Lung (tissue), 11 donors: ENCODE measurements at regions not wholly inside any gene's neighbourhood (a gene's known extent, or its start where the extent isn't known, plus 50 kb on each side); places are given as distances from the start of the nearest gene placed in this dataset.

Source experiments
- ATAC-seq: fragments of 200-7000 bp; cut with Tn5 transposase; one replicate; pipeline ENCODE4 v1.9.1; 2020; ENCODE audit warnings: moderate number of reproducible peaks; ENCODE audit not compliant: insufficient read depth, low FRiP score
- DNase-seq, 3 donors: peaks; one replicate each; pipeline ENCODE4 v3.0.0-alpha.2; 2013 to 2017
- H3K27ac ChIP-seq, 2 donors: one replicate each; pipeline ENCODE4 v1.5.1; 2013; ENCODE audit warnings: mild to moderate bottlenecking in 2 of 2, moderate library complexity in 2 of 2, control low read depth in 1 of 2, inconsistent platforms in 1 of 2, low read depth in 1 of 2, low read length in 1 of 2
- H3K27me3 ChIP-seq, 3 donors: one replicate each; pipeline ENCODE4 v1.5.1; 2013; ENCODE audit warnings: low read length in 2 of 3; ENCODE audit not compliant: control insufficient read depth in 3 of 3, insufficient read depth in 3 of 3
- H3K36me3 ChIP-seq, 4 donors: one replicate each; pipeline ENCODE4 v1.5.1; 2013; ENCODE audit warnings: low read length in 4 of 4, mild to moderate bottlenecking in 1 of 4, moderate library complexity in 1 of 4; ENCODE audit not compliant: control insufficient read depth in 4 of 4, insufficient read depth in 4 of 4
- H3K4me1 ChIP-seq, 5 donors: one replicate each; pipeline ENCODE4 v1.5.1; 2013; ENCODE audit warnings: low read length in 5 of 5, mild to moderate bottlenecking in 2 of 5, moderate library complexity in 1 of 5; ENCODE audit not compliant: control insufficient read depth in 5 of 5, insufficient read depth in 5 of 5
- H3K4me3 ChIP-seq: one replicate; pipeline ENCODE4 v1.5.1; 2013; ENCODE audit warnings: mild to moderate bottlenecking, control low read depth, moderate library complexity
- H3K9ac ChIP-seq, 2 donors: one replicate each; pipeline ENCODE4 v1.5.1; 2013; ENCODE audit warnings: low read length in 2 of 2, control low read depth in 1 of 2; ENCODE audit not compliant: insufficient read depth in 1 of 2
- H3K9me3 ChIP-seq, 4 donors: one replicate each; pipeline ENCODE4 v1.5.1; 2013; ENCODE audit warnings: low read length in 3 of 4, mild to moderate bottlenecking in 1 of 4, moderate library complexity in 1 of 4; ENCODE audit not compliant: control insufficient read depth in 4 of 4, insufficient read depth in 3 of 4
- CTCF ChIP-seq: IDR thresholded peaks from 2 replicates; pipeline ENCODE4 v1.5.1; 2012; ENCODE audit warnings: mild to moderate bottlenecking; ENCODE audit errors: control extremely low read depth, extremely low read depth
- WGBS, 2 donors: extraction: QIAGEN DNeasy Blood & Tissue Kit; methylation state at CpG; one replicate each; pipeline ENCODE4 v1.1.7; 2013; 5-methylcytosine and 5-hydroxymethylcytosine counted together
- donor health status: control.
- donor health status: control.
- donor health status: Bipolar disorder and iron deficiency.
- donor health status: healthy.
- donor health status: DM: yes; HTN: yes; CAD: no.

GRCh38 chr6:37119387-37119886 lies 50.5 kb upstream of the PIM1 start:
- Histone ChIP-seq H3K9ac (no peak overlapping the region), H3K9me3 (no peaks in the 10 kb centered on the region), H3K27me3 (no peaks in the 10 kb centered on the region), H3K4me1 (no peaks in the 10 kb centered on the region), H3K36me3 (no peaks in the 10 kb centered on the region), H3K27ac (no peak overlapping the region), H3K4me3 (no peak overlapping the region)
- TF ChIP-seq CTCF = no peak
- 74 to 78% methylated on average over 5 of the region's 5 CpGs for WGBS, 2 donors
- ATAC-seq = no peak
- no peak for DNase-seq
